Vagina (tissue), 2 donors: ENCODE measurements at regions not wholly inside any gene's neighbourhood (a gene's known extent, or its start where the extent isn't known, plus 50 kb on each side); places are given as distances from the start of the nearest gene placed in this dataset.

Source experiments
- CTCF ChIP-seq, 3 experiments: fragments of 450-650 bp in 2 of 3; fragments of 200-600 bp in 1 of 3; sonication (generic) in 1 of 3; IDR thresholded peaks; one replicate each; pipeline ENCODE4 v1.5.1; 2017 to 2019; ENCODE audit warnings: antibody characterized with exemption in 3 of 3, mild to moderate bottlenecking in 2 of 3, moderate library complexity in 2 of 3
- POLR2AphosphoS5 ChIP-seq, 2 donors: sonication (generic); formaldehyde crosslinking; IDR thresholded peaks; one replicate each; pipeline ENCODE4 v1.9.0; 2017; ENCODE audit warnings: antibody characterized with exemption in 2 of 2, mild to moderate bottlenecking in 2 of 2, low read depth in 1 of 2; ENCODE audit not compliant: insufficient read depth in 1 of 2

DNA sequence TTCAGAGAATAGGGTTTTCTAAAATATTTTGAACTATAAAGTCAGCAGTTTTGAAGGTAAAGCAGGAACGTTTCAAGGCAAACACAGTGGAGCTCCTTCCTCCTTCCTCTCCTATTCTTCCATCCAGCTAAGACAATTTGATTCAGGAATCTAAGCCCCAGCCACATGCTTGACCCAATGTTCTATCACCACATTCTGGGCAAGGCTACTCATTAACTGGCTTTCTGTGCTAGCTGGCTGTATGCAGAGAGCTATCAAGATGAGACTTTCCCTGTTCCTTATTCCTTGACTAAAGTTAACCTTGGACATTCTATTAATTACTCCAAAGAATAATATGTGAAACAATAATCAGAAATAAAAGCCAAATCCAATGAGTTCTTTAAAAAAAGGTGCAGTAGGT, 266.9 kb downstream of the NOVA1 start:
- TF ChIP-seq CTCF (IDR thresholded peaks at IDR 0.05): no peak
- TF ChIP-seq POLR2AphosphoS5 (IDR thresholded peaks at IDR 0.05; ENCODE audit: insufficient read depth in 1 of 2, low read depth in 1 of 2): no peak
